Neural progenitor cell (in vitro differentiated cells): ENCODE measurements at regions not wholly inside any gene's neighbourhood (a gene's known extent, or its start where the extent isn't known, plus 50 kb on each side); places are given as distances from the start of the nearest gene placed in this dataset.

Experiments
- DNase-seq: peaks from one replicate; pipeline ENCODE4 v3.0.0-alpha.2; 2016; ENCODE audit warnings: low spot score
- H2AFZ ChIP-seq: fragments of 200-600 bp; sonication (generic); replicated peaks from 2 replicates; pipeline ENCODE4 v1.6.1; 2016; ENCODE audit warnings: antibody characterized with exemption
- H3F3A ChIP-seq: fragments of 200-600 bp; sonication (generic); 2 replicates; pipeline ENCODE4 v1.6.1; 2016; ENCODE audit warnings: antibody characterized with exemption, low read depth
- H3K27ac ChIP-seq: fragments of 200-600 bp; sonication (generic); 2 replicates; pipeline ENCODE4 v1.5.1; 2016; ENCODE audit warnings: mild to moderate bottlenecking
- H3K27me3 ChIP-seq: fragments of 200-600 bp; sonication (generic); 2 replicates; pipeline ENCODE4 v1.6.1; 2016; ENCODE audit warnings: mild to moderate bottlenecking, moderate library complexity
- H3K36me3 ChIP-seq: fragments of 200-600 bp; sonication (generic); 2 replicates; pipeline ENCODE4 v1.5.1; 2016
- H3K4me1 ChIP-seq: fragments of 200-600 bp; sonication (generic); 2 replicates; pipeline ENCODE4 v1.6.1; 2016; ENCODE audit warnings: mixed run types
- H3K4me2 ChIP-seq: fragments of 200-600 bp; sonication (generic); 2 replicates; pipeline ENCODE4 v1.6.1; 2016
- H3K4me3 ChIP-seq: fragments of 200-600 bp; sonication (generic); 2 replicates; pipeline ENCODE4 v1.5.1; 2016
- H3K79me2 ChIP-seq: fragments of 200-600 bp; sonication (generic); 2 replicates; pipeline ENCODE4 v1.6.1; 2016; ENCODE audit warnings: low read depth
- H3K9ac ChIP-seq: fragments of 200-600 bp; sonication (generic); 2 replicates; pipeline ENCODE4 v1.6.1; 2016
- H3K9me3 ChIP-seq: fragments of 200-600 bp; sonication (generic); 2 replicates; pipeline ENCODE4 v1.5.1; 2016; ENCODE audit warnings: low read depth
- H4K20me1 ChIP-seq: fragments of 200-600 bp; sonication (generic); 2 replicates; pipeline ENCODE4 v1.6.1; 2016; ENCODE audit warnings: low read depth
- H3K27ac Mint-ChIP-seq: 3 replicates; pipeline ENCODE4 v1.8.0; 2021; ENCODE audit warnings: mixed read lengths
- H3K27me3 Mint-ChIP-seq: 2 replicates; pipeline ENCODE4 v1.8.0; 2022; ENCODE audit warnings: low read depth, mild to moderate bottlenecking, inconsistent platforms, moderate library complexity, mixed read lengths; ENCODE audit not compliant: insufficient read depth
- H3K36me3 Mint-ChIP-seq: 3 replicates; pipeline ENCODE4 v1.8.0; 2021; ENCODE audit warnings: mixed read lengths
- H3K4me1 Mint-ChIP-seq: 3 replicates; pipeline ENCODE4 v1.8.0; 2021; ENCODE audit warnings: mixed read lengths
- H3K4me3 Mint-ChIP-seq: 3 replicates; pipeline ENCODE4 v1.8.0; 2021; ENCODE audit warnings: mild to moderate bottlenecking, moderate library complexity, mixed read lengths
- H3K9me3 Mint-ChIP-seq: 3 replicates; pipeline ENCODE4 v1.8.0; 2020; ENCODE audit warnings: mixed read lengths
- CTCF ChIP-seq: fragments of 200-600 bp; sonication (generic); IDR thresholded peaks from 2 replicates; pipeline ENCODE4 v1.5.1; 2017; ENCODE audit warnings: antibody characterized with exemption, mild to moderate bottlenecking
- EZH2 ChIP-seq: fragments of 200-600 bp; sonication (generic); IDR thresholded peaks from 2 replicates; pipeline ENCODE4 v1.6.1; 2017; ENCODE audit warnings: antibody characterized with exemption, mild to moderate bottlenecking, moderate library complexity
- EZH2phosphoT487 ChIP-seq: fragments of 200-600 bp; sonication (generic); IDR thresholded peaks from 2 replicates; pipeline ENCODE4 v1.6.1; 2017; ENCODE audit warnings: antibody characterized with exemption

- no peak overlapping the region for H3K27ac ChIP-seq
- no peaks in the 10 kb centered on the region for H3F3A ChIP-seq
- Mint-ChIP-seq H3K4me1 (no peaks in the 10 kb centered on the region), H3K4me3 (no peak overlapping the region), H3K27me3 (peaks cover 4% of the 10 kb centered on the region), H3K36me3 (peaks cover under 1% of the 10 kb centered on the region), H3K27ac (no peak overlapping the region), H3K9me3 (peaks cover 16% of the 10 kb centered on the region)
- H4K20me1 ChIP-seq: no peaks in the 10 kb centered on the region
- H3K4me3 ChIP-seq: no peak overlapping the region
- no peaks in the 10 kb centered on the region for H3K9me3 ChIP-seq
- H3K9ac ChIP-seq: no peak overlapping the region
- no peaks in the 10 kb centered on the region for H3K27me3 ChIP-seq
- peak; percentile 47 for DNase-seq
- H3K4me1 ChIP-seq: no peaks in the 10 kb centered on the region
- no peaks in the 10 kb centered on the region for H3K79me2 ChIP-seq
- peak overlapping the region; percentile 96 for H2AFZ ChIP-seq
- H3K36me3 ChIP-seq: no peaks in the 10 kb centered on the region
- no peak overlapping the region for H3K4me2 ChIP-seq
- no peak for TF ChIP-seq EZH2
- TF ChIP-seq CTCF: no peak
- TF ChIP-seq EZH2phosphoT487: no peak
These were observed 160.3 kb downstream of the ETS2 start for GRCh38 chr21:38965910-38966504.

GRCh38 chr21:38965241-38965640 lies 159.5 kb downstream of the ETS2 start:
- no peak for DNase-seq
- no peaks in the 10 kb centered on the region for H3K27me3 ChIP-seq
- no peak overlapping the region for H3K27ac ChIP-seq
- H3K36me3 ChIP-seq: no peaks in the 10 kb centered on the region
- H3K36me3 Mint-ChIP-seq: peaks cover 2% of the 10 kb centered on the region
- no peak overlapping the region for H3K4me2 ChIP-seq
- no peak overlapping the region for H3K9ac ChIP-seq
- H3K4me3 ChIP-seq: no peak overlapping the region
- TF ChIP-seq EZH2phosphoT487 (no peak), EZH2 (no peak), CTCF (no peak)
- H3K27me3 Mint-ChIP-seq: peaks cover 8% of the 10 kb centered on the region
- H3K9me3 Mint-ChIP-seq: peaks cover 21% of the 10 kb centered on the region
- no peaks in the 10 kb centered on the region for H3F3A ChIP-seq
- no peak overlapping the region for H2AFZ ChIP-seq
- no peaks in the 10 kb centered on the region for H3K4me1 Mint-ChIP-seq
- no peak overlapping the region for H3K4me3 Mint-ChIP-seq
- H4K20me1 ChIP-seq: no peaks in the 10 kb centered on the region
- H3K27ac Mint-ChIP-seq: no peak overlapping the region
- H3K4me1 ChIP-seq: no peaks in the 10 kb centered on the region
- H3K9me3 ChIP-seq: no peaks in the 10 kb centered on the region
- H3K79me2 ChIP-seq: no peaks in the 10 kb centered on the region

- H3K9ac ChIP-seq: no peak overlapping the region
- H3K4me2 ChIP-seq: no peak overlapping the region
- no peak overlapping the region for H3K27ac ChIP-seq
- no peak for DNase-seq
- Mint-ChIP-seq H3K27me3 (peaks cover 14% of the 10 kb centered on the region), H3K9me3 (peaks cover 28% of the 10 kb centered on the region), H3K27ac (no peak overlapping the region), H3K4me3 (no peak overlapping the region), H3K4me1 (peaks cover 3% of the 10 kb centered on the region), H3K36me3 (peaks cover 2% of the 10 kb centered on the region)
- no peaks in the 10 kb centered on the region for H3K4me1 ChIP-seq
- no peaks in the 10 kb centered on the region for H3K79me2 ChIP-seq
- no peaks in the 10 kb centered on the region for H3F3A ChIP-seq
- H4K20me1 ChIP-seq: no peaks in the 10 kb centered on the region
- no peak for TF ChIP-seq CTCF
- no peak for TF ChIP-seq EZH2
- TF ChIP-seq EZH2phosphoT487: no peak
- no peaks in the 10 kb centered on the region for H3K27me3 ChIP-seq
- no peak overlapping the region for H2AFZ ChIP-seq
- no peak overlapping the region for H3K4me3 ChIP-seq
- no peaks in the 10 kb centered on the region for H3K9me3 ChIP-seq
- H3K36me3 ChIP-seq: no peaks in the 10 kb centered on the region
These were observed 157.3 kb downstream of the ETS2 start for GRCh38 chr21:38963006-38963405.
